HG03342 (cell line): ENCODE measurements at regions not wholly inside any gene's neighbourhood (a gene's known extent, or its start where the extent isn't known, plus 50 kb on each side); places are given as distances from the start of the nearest gene placed in this dataset.

Experiments
- ATAC-seq: cut with Tn5 transposase; IDR thresholded peaks from one replicate; pipeline ENCODE4 v1.9.1; 2021; ENCODE audit warnings: mild to moderate bottlenecking, moderate library complexity; ENCODE audit not compliant: unreplicated experiment

GRCh38 chr3:42037318-42037945 lies 53.7 kb upstream of the TRAK1 start:
- no peak for ATAC-seq

DNA sequence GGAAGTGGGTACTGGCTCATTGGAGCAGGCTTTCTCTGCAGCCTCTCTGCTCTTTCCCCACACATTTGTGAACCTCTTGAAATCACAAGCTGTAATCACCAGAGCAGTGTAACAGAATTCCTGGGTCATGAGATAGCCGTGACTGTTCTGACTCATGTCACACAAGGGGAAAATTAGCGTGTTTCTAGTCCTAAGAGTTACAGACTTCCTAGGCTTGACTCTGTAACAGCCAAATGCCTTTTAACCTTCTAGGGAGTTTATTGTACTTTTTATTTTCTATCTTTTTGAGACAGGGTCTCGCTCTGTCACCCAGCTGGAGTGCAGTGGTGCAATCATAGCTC lies 54.7 kb upstream of the TRAK1 start:
- ATAC-seq: peak; percentile 46

DNA sequence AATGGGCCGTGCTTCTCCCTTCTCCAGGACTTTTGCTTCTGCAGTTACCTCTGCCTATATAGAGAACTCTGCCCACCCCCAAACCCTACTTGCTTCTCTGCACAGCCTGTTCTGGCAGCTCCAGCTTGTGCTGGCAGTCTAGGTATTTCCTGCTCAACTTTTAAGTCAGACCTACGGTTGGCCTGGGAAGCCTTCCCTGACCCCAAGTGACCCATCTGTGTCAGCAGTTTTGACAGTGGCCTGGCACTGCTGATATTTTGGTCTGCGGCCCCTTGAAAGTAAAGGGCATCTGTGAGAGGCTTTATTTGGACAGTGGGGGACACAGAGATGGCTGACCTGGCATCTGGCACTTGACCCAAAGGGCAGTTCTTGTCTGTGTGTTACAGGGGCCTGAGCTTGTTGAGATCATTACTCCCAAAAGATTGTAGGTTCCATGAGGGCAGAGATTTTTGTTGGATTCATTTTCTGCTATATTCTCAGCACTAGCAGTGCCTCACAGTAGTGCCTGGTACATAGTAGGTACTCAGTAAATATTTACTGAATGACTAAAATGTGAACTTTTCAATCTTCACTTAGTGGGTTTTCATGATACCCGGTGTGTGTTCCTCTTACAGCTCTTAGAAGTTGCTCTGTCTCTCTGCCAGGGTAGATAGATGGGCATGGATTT lies 55.2 kb upstream of the TRAK1 start:
- peak; percentile 8 for ATAC-seq

- no peak for ATAC-seq
Observed at GRCh38 chr3:42035007-42035406, 56.1 kb upstream of the TRAK1 start.

GRCh38 chr3:42033741-42034140 lies 57.4 kb upstream of the TRAK1 start:
- ATAC-seq: no peak

GRCh38 chr3:42032693-42033349 lies 58.3 kb upstream of the TRAK1 start:
- no peak for ATAC-seq

GRCh38 chr3:42031808-42032480 lies 59.2 kb upstream of the TRAK1 start:
- no peak for ATAC-seq

DNA sequence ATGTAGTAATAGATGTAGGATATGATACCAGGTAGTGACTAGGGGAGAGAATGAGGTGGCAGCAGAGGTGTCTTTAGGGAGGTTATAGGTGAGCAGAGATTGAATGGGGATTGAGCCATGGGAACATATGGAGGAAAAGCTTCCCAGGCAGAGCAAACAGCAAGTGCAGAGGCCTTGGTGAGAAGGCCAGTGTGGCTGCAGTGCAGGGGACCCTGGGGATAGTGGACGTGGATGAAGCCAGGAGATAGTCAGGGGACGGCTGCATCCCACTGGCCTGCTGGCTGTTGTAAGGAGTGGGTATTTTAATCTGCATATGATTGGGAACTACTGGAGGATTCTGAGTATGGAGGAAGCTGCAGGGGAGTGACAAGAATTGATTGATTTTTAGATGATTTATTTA lies 62.7 kb upstream of the TRAK1 start:
- ATAC-seq: no peak

GRCh38 chr3:42027571-42027970 lies 63.6 kb upstream of the TRAK1 start:
- ATAC-seq: no peak

DNA sequence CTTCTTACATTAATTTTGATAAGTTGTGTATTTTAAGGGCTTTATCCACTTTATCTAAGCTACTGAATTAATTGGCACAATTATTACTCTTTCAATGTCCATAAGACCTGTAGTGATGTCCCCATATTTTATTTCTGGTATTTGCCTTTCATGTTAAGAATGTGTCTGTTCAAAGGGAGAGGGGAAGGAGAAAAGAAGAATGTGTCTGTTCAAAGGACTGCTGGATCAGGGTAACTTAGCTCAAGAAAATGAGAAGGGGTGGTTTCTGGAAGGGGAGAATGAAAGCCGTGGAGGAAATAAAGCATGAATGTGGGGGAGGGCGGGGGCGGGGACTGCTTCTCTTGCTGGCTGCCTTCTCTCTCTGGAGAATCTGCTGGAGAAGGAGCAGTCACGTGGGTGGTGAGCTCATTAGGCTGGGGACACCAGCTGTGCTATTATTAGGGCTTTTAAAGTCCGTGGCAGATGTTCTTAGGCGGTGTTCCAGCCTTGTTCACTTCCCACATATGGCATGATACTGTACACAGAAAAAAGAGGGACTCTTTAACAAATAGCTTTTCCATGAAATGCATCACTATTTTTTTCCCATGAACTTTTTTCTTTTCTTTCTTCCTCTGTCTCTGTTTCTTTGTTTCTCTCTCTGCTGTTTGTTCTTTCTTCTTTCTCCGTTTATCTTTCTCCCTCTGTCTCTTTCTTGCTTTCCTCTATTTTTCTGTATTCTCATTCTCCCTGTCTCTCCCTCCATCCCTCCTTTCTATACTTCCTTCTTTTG lies 63.7 kb upstream of the ULK4 start:
- ATAC-seq: peak; percentile 48

- peak; percentile 45 for ATAC-seq
Observed at GRCh38 chr3:42024591-42025351, 62.9 kb upstream of the ULK4 start.

DNA sequence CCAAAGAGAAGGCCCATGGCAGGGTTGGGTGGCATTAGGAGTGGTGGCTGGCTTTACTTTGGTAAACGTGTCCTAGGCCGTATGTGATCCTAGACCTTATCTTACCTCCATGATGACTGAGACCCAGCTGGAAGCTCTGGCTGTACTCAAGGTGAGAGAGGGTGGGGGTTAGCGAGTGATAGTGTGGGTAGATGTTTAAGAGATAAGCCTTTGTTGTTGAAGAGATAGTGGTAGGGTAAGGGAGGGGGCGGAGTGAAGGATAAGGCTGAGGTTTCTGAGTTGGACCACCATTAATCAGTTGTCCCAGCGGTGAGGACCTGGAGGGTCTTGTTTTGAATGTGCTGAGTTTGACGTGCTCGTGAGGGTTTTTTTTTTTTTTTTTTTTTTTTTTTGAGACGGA lies 61.5 kb upstream of the ULK4 start:
- no peak for ATAC-seq

DNA sequence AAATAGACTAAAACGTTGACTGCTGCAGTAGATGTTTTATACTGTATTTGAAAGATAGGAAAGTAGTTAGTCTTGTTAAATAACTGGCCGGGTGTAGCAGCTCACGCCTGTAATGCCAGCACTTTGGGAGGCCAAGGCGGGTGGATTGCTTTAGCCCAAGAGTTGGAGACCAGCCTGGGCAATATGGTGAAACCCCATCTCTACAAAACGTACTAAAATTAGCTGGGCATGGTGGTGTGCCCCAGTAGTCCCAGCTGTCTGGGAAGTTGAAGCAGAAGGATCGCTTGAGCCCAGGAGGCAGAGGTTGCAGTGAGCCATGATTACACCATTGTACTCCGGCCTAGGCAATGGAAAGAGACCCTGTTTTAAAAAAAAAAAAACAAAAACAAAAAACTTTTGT lies 60.5 kb upstream of the ULK4 start:
- no peak for ATAC-seq

- no peak for ATAC-seq
Observed at GRCh38 chr3:42020684-42021307, 58.9 kb upstream of the ULK4 start.

- no peak for ATAC-seq
Observed at GRCh38 chr3:42019953-42020260, 58.0 kb upstream of the ULK4 start.

- no peak for ATAC-seq
Observed at GRCh38 chr3:42019144-42019952, 57.4 kb upstream of the ULK4 start.

- ATAC-seq: no peak
Observed at GRCh38 chr3:42014921-42015533, 53.1 kb upstream of the ULK4 start.

DNA sequence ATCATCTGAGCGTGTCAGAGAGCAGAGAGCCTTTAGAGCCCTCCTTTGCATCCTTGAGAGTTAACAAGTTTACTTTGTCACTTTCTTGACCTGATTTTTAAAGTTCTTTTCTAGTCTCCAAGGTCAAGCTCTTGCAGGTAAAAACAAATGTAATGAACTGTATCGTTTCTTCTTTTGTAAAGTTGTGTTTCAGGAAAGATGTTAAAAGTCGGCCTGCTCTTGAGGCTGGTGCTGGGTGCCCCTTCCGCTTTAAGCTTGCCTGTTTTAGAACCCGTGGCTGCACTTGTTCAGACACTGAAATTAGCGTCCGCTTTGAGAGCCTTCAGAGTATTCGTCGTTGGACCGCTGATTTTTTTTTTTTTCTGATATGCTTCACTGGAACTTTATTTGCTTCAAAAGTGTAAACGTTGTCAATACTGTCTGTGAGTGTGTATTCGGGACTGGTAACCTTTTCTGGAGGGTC lies 52.6 kb upstream of the ULK4 start:
- ATAC-seq: no peak
